ENCODE measurements at regions not wholly inside any gene's neighbourhood (a gene's known extent, or its start where the extent isn't known, plus 50 kb on each side); places are given as distances from the start of the nearest gene placed in this dataset.

DNA sequence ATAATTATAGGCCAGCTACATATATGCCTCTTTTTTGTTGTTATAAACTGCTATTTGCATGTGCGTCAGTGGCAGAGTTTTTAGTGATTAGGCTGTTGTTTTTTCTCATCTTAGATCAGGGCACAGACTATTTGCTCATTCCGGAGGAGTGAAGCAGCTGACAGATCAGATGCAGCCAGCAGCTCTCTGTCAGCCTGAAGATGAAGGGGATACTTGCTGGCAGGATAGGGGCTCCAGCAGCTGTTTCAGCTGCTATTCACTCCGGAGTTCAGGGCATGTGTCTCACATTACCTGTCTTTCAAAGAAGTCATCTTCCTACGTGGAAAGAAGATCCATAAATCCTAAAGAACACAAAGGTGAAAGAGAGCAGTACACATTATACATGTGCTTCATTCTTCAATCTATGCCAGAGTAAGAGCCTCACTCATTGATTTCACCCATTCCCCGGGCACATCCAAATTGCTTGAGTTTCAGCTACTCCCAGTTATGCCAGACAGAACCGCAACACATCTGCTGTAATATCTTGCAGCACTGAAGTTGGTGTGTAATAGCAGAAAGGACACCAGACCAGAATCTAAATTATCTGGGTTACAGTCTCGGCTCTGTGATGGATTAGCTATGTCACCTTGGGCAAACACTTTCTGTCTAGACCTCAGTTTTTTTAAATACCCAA is 182.8 kb upstream of the CHRM2 start:
- Histone ChIP-seq H3K4me2 (ENCODE audit: low read depth, low read length, poor library complexity, severe bottlenecking) (no peak overlapping the region), H3K79me2 (ENCODE audit: insufficient read depth, low read length) (no peaks in the 10 kb centered on the region), H3K9me2 (replicated peaks; ENCODE audit: low read depth, low read length) (no peaks in the 10 kb centered on the region), H3K27me3 (ENCODE audit: insufficient read depth, low read length, poor library complexity, severe bottlenecking) (no peaks in the 10 kb centered on the region), H4K20me1 (ENCODE audit: insufficient read depth, low read length, poor library complexity, severe bottlenecking) (no peaks in the 10 kb centered on the region), H2AFZ (ENCODE audit: low read length) (no peak overlapping the region), H3K4me1 (ENCODE audit: insufficient read depth, low read length, poor library complexity, severe bottlenecking) (no peaks in the 10 kb centered on the region), H3K36me3 (ENCODE audit: insufficient read depth, low read length) (no peaks in the 10 kb centered on the region), H3K9ac (ENCODE audit: low read depth, low read length, poor library complexity, severe bottlenecking) (no peak overlapping the region), H3K9me3 (ENCODE audit: insufficient read depth, low read depth, low read length) (no peaks in the 10 kb centered on the region), H3K4me3 (ENCODE audit: low read length, poor library complexity, severe bottlenecking) (no peak overlapping the region), H3F3A (ENCODE audit: low read depth) (no peaks in the 10 kb centered on the region)
- TF ChIP-seq EZH2phosphoT487 (IDR thresholded peaks at IDR 0.05; ENCODE audit: borderline replicate concordance), result no peak
- TF ChIP-seq, protein P1, sequence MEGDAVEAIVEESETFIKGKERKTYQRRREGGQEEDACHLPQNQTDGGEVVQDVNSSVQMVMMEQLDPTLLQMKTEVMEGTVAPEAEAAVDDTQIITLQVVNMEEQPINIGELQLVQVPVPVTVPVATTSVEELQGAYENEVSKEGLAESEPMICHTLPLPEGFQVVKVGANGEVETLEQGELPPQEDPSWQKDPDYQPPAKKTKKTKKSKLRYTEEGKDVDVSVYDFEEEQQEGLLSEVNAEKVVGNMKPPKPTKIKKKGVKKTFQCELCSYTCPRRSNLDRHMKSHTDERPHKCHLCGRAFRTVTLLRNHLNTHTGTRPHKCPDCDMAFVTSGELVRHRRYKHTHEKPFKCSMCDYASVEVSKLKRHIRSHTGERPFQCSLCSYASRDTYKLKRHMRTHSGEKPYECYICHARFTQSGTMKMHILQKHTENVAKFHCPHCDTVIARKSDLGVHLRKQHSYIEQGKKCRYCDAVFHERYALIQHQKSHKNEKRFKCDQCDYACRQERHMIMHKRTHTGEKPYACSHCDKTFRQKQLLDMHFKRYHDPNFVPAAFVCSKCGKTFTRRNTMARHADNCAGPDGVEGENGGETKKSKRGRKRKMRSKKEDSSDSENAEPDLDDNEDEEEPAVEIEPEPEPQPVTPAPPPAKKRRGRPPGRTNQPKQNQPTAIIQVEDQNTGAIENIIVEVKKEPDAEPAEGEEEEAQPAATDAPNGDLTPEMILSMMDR (conservative IDR thresholded peaks at IDR 0.05; ENCODE audit: low read length), result no peak

DNA sequence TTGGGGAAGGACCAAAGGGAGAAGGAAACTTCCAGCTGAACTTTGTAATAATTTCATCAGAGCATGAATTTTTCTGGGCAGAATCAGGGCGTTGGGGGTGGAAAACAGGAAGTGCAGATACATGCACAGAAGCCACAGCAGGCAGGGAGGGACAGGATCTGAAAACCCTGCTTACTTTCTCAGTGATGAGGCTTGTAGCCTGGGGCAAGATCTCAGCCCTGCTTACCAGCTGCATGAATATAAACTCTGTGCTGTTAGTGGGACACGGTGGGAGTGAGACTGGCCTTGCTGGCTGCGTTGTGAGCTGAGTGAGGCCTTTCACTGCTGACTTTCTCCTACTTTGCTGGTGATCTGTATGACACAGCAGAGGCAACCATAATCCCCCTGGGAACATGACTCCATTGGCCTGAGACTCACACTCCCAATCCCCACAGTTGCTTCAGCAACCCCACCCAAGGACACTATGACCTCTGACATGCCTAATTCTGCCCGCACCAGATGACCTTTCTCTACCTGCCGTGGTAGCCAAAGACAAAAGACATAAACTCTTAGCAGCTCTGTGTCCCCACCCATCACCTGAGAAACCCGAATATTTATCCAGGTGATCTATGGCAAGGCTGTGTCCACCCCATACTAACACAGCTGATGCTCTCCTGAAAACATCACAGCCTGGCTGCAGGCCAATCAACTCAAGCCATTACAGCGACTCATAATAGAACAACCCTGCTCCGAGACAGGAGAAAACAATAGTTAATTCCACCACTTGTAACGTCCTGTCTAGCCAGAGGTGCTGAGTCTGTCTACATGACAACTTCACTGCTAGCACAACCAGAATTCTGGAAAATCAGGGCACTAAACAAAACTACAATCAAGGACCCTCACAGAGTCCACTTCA is 190.7 kb upstream of the CHRM2 start:
- no peak overlapping the region for H3K4me3 ChIP-seq (ENCODE audit: low read length, poor library complexity, severe bottlenecking)
- no peaks in the 10 kb centered on the region for H3F3A ChIP-seq (ENCODE audit: low read depth)

DNA sequence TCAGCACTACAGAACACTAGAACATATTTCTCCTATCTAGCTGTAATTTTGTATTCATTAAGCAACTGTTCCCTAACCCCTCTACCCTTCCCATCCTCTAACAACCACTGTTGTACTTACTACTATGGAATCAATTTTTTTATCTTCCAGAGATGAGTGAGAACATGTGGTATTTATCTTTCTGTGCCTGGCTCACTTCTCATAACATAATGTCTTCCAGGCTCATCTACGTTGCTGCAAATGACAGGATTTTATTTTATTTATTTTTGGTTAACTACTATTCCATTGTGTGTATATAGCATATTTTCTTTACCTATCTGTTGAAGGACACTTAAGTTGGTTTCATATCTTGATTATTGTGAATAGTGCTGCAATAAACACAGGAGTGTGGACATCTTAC is 200.9 kb upstream of the CHRM2 start:
- Histone ChIP-seq H3K4me1 (ENCODE audit: insufficient read depth, low read length, poor library complexity, severe bottlenecking) (no peaks in the 10 kb centered on the region), H3F3A (ENCODE audit: low read depth) (no peaks in the 10 kb centered on the region), H3K36me3 (ENCODE audit: insufficient read depth, low read length) (no peaks in the 10 kb centered on the region), H2AFZ (ENCODE audit: low read length) (no peak overlapping the region), H4K20me1 (ENCODE audit: insufficient read depth, low read length, poor library complexity, severe bottlenecking) (no peaks in the 10 kb centered on the region), H3K79me2 (ENCODE audit: insufficient read depth, low read length) (no peaks in the 10 kb centered on the region), H3K9me3 (ENCODE audit: insufficient read depth, low read depth, low read length) (peaks cover 2% of the 10 kb centered on the region; the same call in 1 of the 2 replicates), H3K4me3 (ENCODE audit: low read length, poor library complexity, severe bottlenecking) (no peak overlapping the region), H3K9ac (ENCODE audit: low read depth, low read length, poor library complexity, severe bottlenecking) (no peak overlapping the region), H3K9me2 (replicated peaks; ENCODE audit: low read depth, low read length) (no peaks in the 10 kb centered on the region), H3K4me2 (ENCODE audit: low read depth, low read length, poor library complexity, severe bottlenecking) (no peak overlapping the region), H3K27me3 (ENCODE audit: insufficient read depth, low read length, poor library complexity, severe bottlenecking) (no peaks in the 10 kb centered on the region)
- no peak for TF ChIP-seq EZH2phosphoT487 (IDR thresholded peaks at IDR 0.05; ENCODE audit: borderline replicate concordance)
- TF ChIP-seq, protein P1 (conservative IDR thresholded peaks at IDR 0.05; ENCODE audit: low read length), result no peak

More for the DNA sequence above, 190.7 kb upstream of the CHRM2 start:
- no peak overlapping the region for H3K9ac ChIP-seq (ENCODE audit: low read depth, low read length, poor library complexity, severe bottlenecking)
- H3K4me1 ChIP-seq (ENCODE audit: insufficient read depth, low read length, poor library complexity, severe bottlenecking), result no peaks in the 10 kb centered on the region
- H3K9me2 ChIP-seq (replicated peaks; ENCODE audit: low read depth, low read length), result no peaks in the 10 kb centered on the region
- no peak overlapping the region for H2AFZ ChIP-seq (ENCODE audit: low read length)
- no peaks in the 10 kb centered on the region for H3K36me3 ChIP-seq (ENCODE audit: insufficient read depth, low read length)
- no peaks in the 10 kb centered on the region for H3K79me2 ChIP-seq (ENCODE audit: insufficient read depth, low read length)
- no peaks in the 10 kb centered on the region for H3K9me3 ChIP-seq (ENCODE audit: insufficient read depth, low read depth, low read length)
- TF ChIP-seq, protein P1 (conservative IDR thresholded peaks at IDR 0.05; ENCODE audit: low read length), result no peak
- TF ChIP-seq EZH2phosphoT487 (IDR thresholded peaks at IDR 0.05; ENCODE audit: borderline replicate concordance), result no peak
- no peak overlapping the region for H3K4me2 ChIP-seq (ENCODE audit: low read depth, low read length, poor library complexity, severe bottlenecking)
- H3K27me3 ChIP-seq (ENCODE audit: insufficient read depth, low read length, poor library complexity, severe bottlenecking), result no peaks in the 10 kb centered on the region
- no peaks in the 10 kb centered on the region for H4K20me1 ChIP-seq (ENCODE audit: insufficient read depth, low read length, poor library complexity, severe bottlenecking)

Measured in Loucy (cell line).